Vagina (tissue), 2 donors: ENCODE measurements at regions not wholly inside any gene's neighbourhood (a gene's known extent, or its start where the extent isn't known, plus 50 kb on each side); places are given as distances from the start of the nearest gene placed in this dataset.

Source experiments
- DNase-seq, 2 donors: peaks; one replicate each; pipeline ENCODE4 v3.0.0-alpha.2; 2017; ENCODE audit errors: extremely low spot score in 2 of 2
- H3K27ac ChIP-seq: fragments of 200-600 bp; sonication (generic); one replicate; pipeline ENCODE4 v1.5.1; 2019
- H3K27me3 ChIP-seq: fragments of 200-600 bp; sonication (generic); one replicate; pipeline ENCODE4 v1.5.1; 2019
- H3K36me3 ChIP-seq, 2 donors: fragments of 200-600 bp; sonication (generic); one replicate each; pipeline ENCODE4 v1.5.1; 2017 to 2019
- H3K4me1 ChIP-seq: fragments of 200-600 bp; sonication (generic); one replicate; pipeline ENCODE4 v1.5.1; 2019
- H3K4me3 ChIP-seq, 2 donors: fragments of 200-600 bp; sonication (generic); 1 replicate in 1 of 2; 2 replicates in 1 of 2; pipeline ENCODE4 v1.5.1; 2016 to 2019
- H3K9me3 ChIP-seq: fragments of 200-600 bp; sonication (generic); one replicate; pipeline ENCODE4 v1.5.1; 2019
- POLR2A ChIP-seq, 2 donors: fragments of 450-650 bp; IDR thresholded peaks; one replicate each; pipeline ENCODE4 v1.6.1; 2017; ENCODE audit warnings: antibody characterized with exemption in 2 of 2, mild to moderate bottlenecking in 2 of 2, moderate library complexity in 2 of 2
- POLR2AphosphoS5 ChIP-seq, 2 donors: sonication (generic); formaldehyde crosslinking; IDR thresholded peaks; one replicate each; pipeline ENCODE4 v1.9.0; 2017; ENCODE audit warnings: antibody characterized with exemption in 2 of 2, mild to moderate bottlenecking in 2 of 2, low read depth in 1 of 2; ENCODE audit not compliant: insufficient read depth in 1 of 2
- intact Hi-C: fragments of 100-400 bp; cut with DNase I; formaldehyde crosslinking; loops from one replicate; pipeline ENCODE4 v1.15.1; 2023
- TF ChIP-seq, protein P1 (sequence below), 3 experiments: fragments of 450-650 bp in 2 of 3; fragments of 200-600 bp in 1 of 3; sonication (generic) in 1 of 3; IDR thresholded peaks; one replicate each; pipeline ENCODE4 v1.5.1; 2017 to 2019; ENCODE audit warnings: antibody characterized with exemption in 3 of 3, mild to moderate bottlenecking in 2 of 3, moderate library complexity in 2 of 3

DNA sequence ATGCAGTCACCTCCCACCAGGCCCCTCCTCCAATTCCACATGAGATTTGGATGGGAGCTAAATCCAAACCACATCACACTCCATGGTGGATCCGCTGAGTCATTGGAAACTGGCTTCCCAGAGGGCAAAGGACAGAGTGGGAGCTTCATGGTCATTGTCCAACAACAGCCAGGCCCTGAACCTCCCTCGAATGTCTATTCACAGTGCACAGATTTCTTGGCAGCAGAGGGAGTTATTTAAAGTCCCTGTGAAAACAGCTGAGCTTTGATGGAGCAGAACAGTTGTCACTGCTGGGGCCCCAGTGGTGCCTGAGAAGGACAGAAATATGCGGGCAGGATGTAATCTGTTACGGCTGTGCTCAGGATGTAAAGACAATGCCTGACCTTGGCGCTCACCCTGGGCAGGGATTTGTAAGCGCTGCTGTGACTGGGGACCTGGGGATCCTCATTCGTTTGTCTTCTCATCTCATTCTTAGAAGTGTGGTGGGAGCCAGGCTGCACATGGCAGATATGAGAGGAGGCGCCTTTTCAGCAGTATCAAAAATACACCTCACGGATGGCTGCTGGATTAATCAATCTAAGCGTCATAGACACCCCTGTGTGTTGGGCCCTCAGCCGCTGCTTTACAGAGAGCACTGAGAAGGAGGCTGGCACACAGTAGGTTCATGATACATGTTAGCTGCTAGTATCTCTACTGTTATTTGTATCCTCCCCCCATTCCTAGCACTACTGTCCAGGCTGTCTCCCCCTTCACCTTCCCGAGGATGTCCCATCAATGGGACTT is 439.4 kb downstream of the PTPRU start:
- Histone ChIP-seq H3K9me3 (no peaks in the 10 kb centered on the region), H3K27me3 (no peaks in the 10 kb centered on the region), H3K36me3 (no peaks in the 10 kb centered on the region), H3K27ac (no peak overlapping the region), H3K4me1 (no peaks in the 10 kb centered on the region), H3K4me3 (no peak overlapping the region)
- DNase-seq = peak; percentile 34 to 72
- TF ChIP-seq POLR2AphosphoS5 (IDR thresholded peaks at IDR 0.05; ENCODE audit: insufficient read depth in 1 of 2, low read depth in 1 of 2) (no peak), POLR2A (IDR thresholded peaks at IDR 0.05) (no peak)
- TF ChIP-seq, protein P1, sequence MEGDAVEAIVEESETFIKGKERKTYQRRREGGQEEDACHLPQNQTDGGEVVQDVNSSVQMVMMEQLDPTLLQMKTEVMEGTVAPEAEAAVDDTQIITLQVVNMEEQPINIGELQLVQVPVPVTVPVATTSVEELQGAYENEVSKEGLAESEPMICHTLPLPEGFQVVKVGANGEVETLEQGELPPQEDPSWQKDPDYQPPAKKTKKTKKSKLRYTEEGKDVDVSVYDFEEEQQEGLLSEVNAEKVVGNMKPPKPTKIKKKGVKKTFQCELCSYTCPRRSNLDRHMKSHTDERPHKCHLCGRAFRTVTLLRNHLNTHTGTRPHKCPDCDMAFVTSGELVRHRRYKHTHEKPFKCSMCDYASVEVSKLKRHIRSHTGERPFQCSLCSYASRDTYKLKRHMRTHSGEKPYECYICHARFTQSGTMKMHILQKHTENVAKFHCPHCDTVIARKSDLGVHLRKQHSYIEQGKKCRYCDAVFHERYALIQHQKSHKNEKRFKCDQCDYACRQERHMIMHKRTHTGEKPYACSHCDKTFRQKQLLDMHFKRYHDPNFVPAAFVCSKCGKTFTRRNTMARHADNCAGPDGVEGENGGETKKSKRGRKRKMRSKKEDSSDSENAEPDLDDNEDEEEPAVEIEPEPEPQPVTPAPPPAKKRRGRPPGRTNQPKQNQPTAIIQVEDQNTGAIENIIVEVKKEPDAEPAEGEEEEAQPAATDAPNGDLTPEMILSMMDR (IDR thresholded peaks at IDR 0.05) = no peak
- intact Hi-C loops = no loop called here

DNA sequence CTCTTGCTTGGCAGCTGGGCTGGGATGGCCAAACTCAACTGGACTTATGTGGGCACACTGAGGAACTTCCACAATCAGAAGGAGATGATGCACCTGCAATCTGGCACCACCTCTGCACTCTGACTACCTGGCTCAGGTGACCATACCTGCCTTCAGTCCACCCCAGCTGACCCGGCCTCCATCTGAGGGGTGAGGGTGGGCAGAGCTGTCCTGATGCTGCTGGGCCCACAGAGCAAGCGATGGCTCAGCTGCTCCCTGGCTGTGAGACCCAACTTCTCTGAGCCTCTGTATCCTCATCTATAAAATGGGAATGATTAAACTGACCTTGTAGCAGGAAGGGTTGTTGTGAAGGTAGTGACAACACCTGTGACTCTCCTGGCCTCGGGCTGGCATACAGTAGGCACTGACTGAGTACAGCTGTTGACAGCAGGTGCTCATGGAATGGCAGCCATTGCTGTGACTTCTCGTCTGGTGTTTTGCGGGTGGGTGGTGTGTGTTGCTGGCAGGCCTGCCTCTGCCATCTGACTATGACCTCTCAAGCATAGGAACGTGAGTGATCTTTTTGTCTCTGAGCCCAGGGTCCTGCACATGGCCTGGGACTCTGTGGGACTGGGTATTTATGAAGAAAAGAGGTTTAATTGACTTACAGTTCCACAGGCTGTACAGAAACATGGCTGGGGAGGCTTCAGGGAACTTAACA is 438.5 kb downstream of the PTPRU start:
- H3K27ac ChIP-seq = no peak overlapping the region
- DNase-seq = peak; percentile 58 to 77
- H3K36me3 ChIP-seq = no peaks in the 10 kb centered on the region
- H3K9me3 ChIP-seq = no peaks in the 10 kb centered on the region
- no peak overlapping the region for H3K4me3 ChIP-seq
- intact Hi-C loops = no loop called here
- H3K27me3 ChIP-seq = no peaks in the 10 kb centered on the region
- no peaks in the 10 kb centered on the region for H3K4me1 ChIP-seq
- TF ChIP-seq POLR2AphosphoS5 (IDR thresholded peaks at IDR 0.05; ENCODE audit: insufficient read depth in 1 of 2, low read depth in 1 of 2) (no peak), POLR2A (IDR thresholded peaks at IDR 0.05) (no peak)
- TF ChIP-seq, protein P1 (IDR thresholded peaks at IDR 0.05) = no peak

DNA sequence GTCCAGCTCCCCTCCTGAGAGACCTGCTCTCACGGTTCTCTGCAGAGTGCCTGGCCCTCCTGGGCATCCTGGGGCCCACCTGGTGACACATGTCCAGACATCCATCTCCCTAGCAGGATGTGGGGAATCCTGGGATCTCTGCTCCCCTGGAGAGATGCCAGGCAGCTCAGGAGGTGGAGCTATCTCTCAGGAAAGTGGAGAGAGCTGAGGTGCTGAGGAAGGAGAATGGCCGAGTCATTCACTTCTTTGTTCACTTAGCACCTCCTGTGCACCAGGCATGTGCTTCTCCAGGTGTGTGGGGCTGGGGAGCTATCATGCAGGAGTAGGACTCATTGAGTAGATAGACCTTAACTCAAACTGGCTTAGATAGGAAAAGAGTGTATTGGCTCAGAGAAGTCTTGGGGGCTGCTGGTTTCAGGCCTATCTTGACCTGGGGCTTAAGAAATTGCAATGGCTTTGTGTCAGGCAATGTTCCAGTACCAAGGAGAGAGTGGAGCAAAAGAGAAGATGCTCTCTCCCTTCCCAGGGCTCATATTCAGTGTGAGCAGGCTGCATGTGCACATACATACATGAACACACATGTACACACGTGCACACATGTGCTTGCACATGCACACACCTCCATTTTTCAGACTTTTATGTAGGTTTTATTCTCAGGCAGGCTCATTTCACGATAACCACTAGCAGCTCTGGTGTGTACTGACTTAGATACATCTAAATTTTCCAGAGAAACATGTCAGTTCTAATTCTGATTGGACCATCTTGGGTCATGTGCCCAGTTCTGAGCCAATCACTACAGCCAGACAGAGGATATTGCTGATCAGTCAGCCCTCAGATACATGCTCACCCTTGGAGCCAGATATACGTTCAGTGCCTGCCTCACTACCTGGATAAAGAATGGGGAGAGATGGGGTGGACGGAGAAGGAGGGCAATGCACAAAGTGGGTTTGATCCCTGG is 437.6 kb downstream of the PTPRU start:
- no peak overlapping the region for H3K27ac ChIP-seq
- H3K27me3 ChIP-seq = no peaks in the 10 kb centered on the region
- H3K4me1 ChIP-seq = no peaks in the 10 kb centered on the region
- H3K4me3 ChIP-seq = no peak overlapping the region
- TF ChIP-seq POLR2A (IDR thresholded peaks at IDR 0.05) (no peak), POLR2AphosphoS5 (IDR thresholded peaks at IDR 0.05; ENCODE audit: insufficient read depth in 1 of 2, low read depth in 1 of 2) (no peak)
- TF ChIP-seq, protein P1 (IDR thresholded peaks at IDR 0.05) = no peak
- no peaks in the 10 kb centered on the region for H3K9me3 ChIP-seq
- DNase-seq = peak; percentile 47 to 79
- no peaks in the 10 kb centered on the region for H3K36me3 ChIP-seq
- intact Hi-C loops = no loop called here

DNA sequence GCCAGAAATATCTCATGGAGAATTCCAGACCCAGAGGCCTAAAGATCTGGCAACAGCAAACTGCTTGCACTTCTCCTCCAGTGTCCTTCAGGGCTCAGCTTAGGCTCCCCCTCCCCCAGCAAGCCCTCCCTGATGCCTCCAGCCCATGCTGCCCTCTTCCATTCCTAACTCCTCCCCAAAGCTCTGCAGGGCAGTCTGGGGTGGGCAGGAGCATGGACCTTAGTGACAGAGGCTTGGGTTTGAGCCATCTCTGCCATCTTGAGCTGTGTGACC is 436.8 kb downstream of the PTPRU start:
- intact Hi-C loops = no loop called here
- Histone ChIP-seq H3K4me3 (no peak overlapping the region), H3K27ac (no peak overlapping the region), H3K36me3 (no peaks in the 10 kb centered on the region), H3K4me1 (no peaks in the 10 kb centered on the region), H3K27me3 (no peaks in the 10 kb centered on the region), H3K9me3 (no peaks in the 10 kb centered on the region)
- TF ChIP-seq POLR2A (IDR thresholded peaks at IDR 0.05) = no peak
- no peak for TF ChIP-seq POLR2AphosphoS5 (IDR thresholded peaks at IDR 0.05; ENCODE audit: insufficient read depth in 1 of 2, low read depth in 1 of 2)
- TF ChIP-seq, protein P1 (IDR thresholded peaks at IDR 0.05) = no peak
- peak in 1 of 2 donors; percentile 62 for DNase-seq
